ENCODE measurements at regions not wholly inside any gene's neighbourhood (a gene's known extent, or its start where the extent isn't known, plus 50 kb on each side); places are given as distances from the start of the nearest gene placed in this dataset.

DNA sequence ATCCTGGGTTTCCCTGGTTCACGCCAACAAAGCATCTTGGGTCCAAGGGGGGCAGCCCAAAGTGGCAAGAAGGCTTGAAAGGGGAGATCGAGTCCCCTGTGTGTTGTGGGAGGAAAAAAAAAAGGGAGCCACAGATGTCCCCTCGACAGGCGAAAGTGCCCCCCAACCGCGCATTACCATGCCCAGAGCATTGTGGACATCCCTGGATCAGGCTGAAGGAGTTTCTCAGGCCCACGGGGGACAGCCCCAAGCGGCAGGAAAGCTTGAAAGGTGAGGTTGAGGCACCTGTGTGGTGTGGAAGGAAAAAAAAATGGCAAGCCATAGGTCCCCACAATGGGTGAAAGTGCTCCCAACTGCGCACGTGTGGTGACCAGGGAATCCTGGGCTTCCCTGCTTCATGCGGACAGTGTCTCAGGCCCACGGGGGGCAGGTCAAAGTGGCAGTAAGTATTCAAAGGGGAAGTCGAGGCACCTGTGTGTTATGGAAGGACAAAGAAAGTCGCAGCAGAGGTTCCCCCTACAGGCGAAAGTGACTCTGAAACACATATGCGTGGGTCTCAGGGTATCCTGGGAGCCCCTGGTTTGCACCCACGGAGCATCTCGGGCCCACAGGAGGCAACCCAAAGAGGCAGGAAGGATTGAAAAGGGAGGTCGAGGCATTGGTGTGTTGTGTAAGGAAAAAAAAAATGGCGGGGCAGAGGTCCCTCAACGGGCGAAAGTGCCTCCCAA is 580.1 kb downstream of the ALG10 start:
- Histone ChIP-seq H3K27ac (ENCODE audit: low read depth, low read length) (no peak overlapping the region), H3K79me2 (ENCODE audit: control insufficient read depth, insufficient read depth, low read length) (no peaks in the 10 kb centered on the region), H3K27me3 (ENCODE audit: insufficient read depth, low read length, poor library complexity) (no peaks in the 10 kb centered on the region), H3K56ac (ENCODE audit: low read length) (no peak overlapping the region), H3K4me2 (ENCODE audit: low read length) (no peak overlapping the region), H2AK5ac (ENCODE audit: low read length) (no peak overlapping the region), H3K9ac (ENCODE audit: low read length) (no peak overlapping the region), H2BK5ac (ENCODE audit: low read length) (no peak overlapping the region), H3K23ac (ENCODE audit: low read length) (no peak overlapping the region), H3K4me3 (ENCODE audit: low read length) (no peak overlapping the region), H2BK15ac (replicated peaks; ENCODE audit: low read depth) (no peak overlapping the region), H3K18ac (ENCODE audit: low read length) (no peak overlapping the region), H4K5ac (ENCODE audit: low read length) (no peak overlapping the region), H3K4me1 (ENCODE audit: control insufficient read depth, low read depth, low read length) (no peaks in the 10 kb centered on the region), H3K36me3 (ENCODE audit: control insufficient read depth, insufficient read depth, low read length) (no peaks in the 10 kb centered on the region), H2BK120ac (ENCODE audit: low read depth, low read length) (no peak overlapping the region), H3K79me1 (ENCODE audit: low read length) (no peaks in the 10 kb centered on the region), H4K8ac (ENCODE audit: low read depth, low read length) (no peak overlapping the region), H3K4ac (ENCODE audit: low read depth, low read length) (no peak overlapping the region)
- no peak for DNase-seq
- no CpG with 5 or more reads among the region's 22 CpGs for WGBS (ENCODE audit: extremely low coverage, insufficient coverage, low lambda C conversion rate)

DNA sequence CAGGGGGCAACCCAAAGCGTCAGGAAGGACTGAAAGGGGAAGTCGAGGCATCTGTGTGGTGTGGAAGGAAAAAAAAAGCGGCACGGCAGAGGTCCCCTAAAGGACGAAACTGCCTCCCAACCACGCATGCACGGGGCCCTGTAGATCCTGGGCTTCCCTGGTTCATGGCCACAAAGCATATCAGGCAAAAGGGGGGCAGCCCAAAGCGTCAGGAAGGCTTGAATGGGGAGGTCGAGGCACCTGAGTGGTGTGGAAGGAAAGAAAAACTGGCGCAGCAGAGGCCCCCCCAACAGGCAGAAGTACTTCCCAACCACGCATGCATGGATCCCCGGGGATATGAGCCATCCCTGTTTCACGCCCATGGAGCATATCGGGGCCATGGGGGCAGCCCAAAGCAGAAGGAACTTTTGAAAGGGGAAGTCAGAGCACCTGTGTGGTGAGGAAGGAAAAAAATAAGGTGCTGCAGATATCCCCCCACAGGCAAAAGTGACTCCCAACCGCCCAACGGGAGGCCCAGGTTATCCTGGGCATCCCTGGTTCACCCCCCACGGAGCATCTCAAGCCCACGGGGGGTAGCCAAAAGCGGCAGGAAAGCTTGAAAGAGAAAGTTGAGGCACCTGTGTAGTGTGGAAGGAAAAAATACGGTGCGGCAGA is 581.2 kb downstream of the ALG10 start:
- Histone ChIP-seq H3K27ac (ENCODE audit: low read depth, low read length) (no peak overlapping the region), H2BK15ac (replicated peaks; ENCODE audit: low read depth) (no peak overlapping the region), H2BK120ac (ENCODE audit: low read depth, low read length) (no peak overlapping the region), H2AK5ac (ENCODE audit: low read length) (no peak overlapping the region), H3K9ac (ENCODE audit: low read length) (no peak overlapping the region), H2BK5ac (ENCODE audit: low read length) (no peak overlapping the region), H3K4me3 (ENCODE audit: low read length) (no peak overlapping the region), H3K4ac (ENCODE audit: low read depth, low read length) (no peak overlapping the region), H3K79me1 (ENCODE audit: low read length) (no peaks in the 10 kb centered on the region), H4K8ac (ENCODE audit: low read depth, low read length) (no peak overlapping the region), H3K36me3 (ENCODE audit: control insufficient read depth, insufficient read depth, low read length) (no peaks in the 10 kb centered on the region), H3K18ac (ENCODE audit: low read length) (no peak overlapping the region), H3K56ac (ENCODE audit: low read length) (no peak overlapping the region), H3K23ac (ENCODE audit: low read length) (no peak overlapping the region), H3K79me2 (ENCODE audit: control insufficient read depth, insufficient read depth, low read length) (no peaks in the 10 kb centered on the region), H4K5ac (ENCODE audit: low read length) (no peak overlapping the region), H3K27me3 (ENCODE audit: insufficient read depth, low read length, poor library complexity) (no peaks in the 10 kb centered on the region), H3K4me2 (ENCODE audit: low read length) (no peak overlapping the region), H3K4me1 (ENCODE audit: control insufficient read depth, low read depth, low read length) (no peaks in the 10 kb centered on the region)
- no CpG with 5 or more reads among the region's 21 CpGs for WGBS (ENCODE audit: extremely low coverage, insufficient coverage, low lambda C conversion rate)
- DNase-seq = no peak

DNA sequence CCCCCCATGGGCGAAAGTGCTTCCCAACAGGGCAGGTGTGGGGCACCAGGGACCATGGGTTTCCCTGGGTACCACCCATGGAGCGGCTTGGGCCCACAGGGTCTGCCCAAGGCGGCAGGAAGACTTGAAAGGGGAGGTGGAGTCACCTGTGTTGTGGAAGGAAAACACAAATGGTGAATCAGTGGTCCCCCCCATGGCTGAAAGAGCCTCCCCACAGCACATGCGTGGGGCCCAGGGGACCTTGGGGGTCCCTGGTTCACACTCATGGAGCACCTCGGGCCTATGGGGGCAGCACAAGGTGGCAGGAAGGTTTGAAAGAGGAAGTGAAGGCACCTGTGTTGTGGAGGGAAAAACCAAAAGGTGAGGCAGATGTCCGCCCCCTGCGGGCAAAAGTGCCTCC is 581.9 kb downstream of the ALG10 start:
- Histone ChIP-seq H3K9ac (ENCODE audit: low read length) (no peak overlapping the region), H3K27me3 (ENCODE audit: insufficient read depth, low read length, poor library complexity) (no peaks in the 10 kb centered on the region), H2BK5ac (ENCODE audit: low read length) (no peak overlapping the region), H3K79me2 (ENCODE audit: control insufficient read depth, insufficient read depth, low read length) (no peaks in the 10 kb centered on the region), H3K79me1 (ENCODE audit: low read length) (no peaks in the 10 kb centered on the region), H3K4me1 (ENCODE audit: control insufficient read depth, low read depth, low read length) (no peaks in the 10 kb centered on the region), H2BK120ac (ENCODE audit: low read depth, low read length) (no peak overlapping the region), H3K23ac (ENCODE audit: low read length) (no peak overlapping the region), H2BK15ac (replicated peaks; ENCODE audit: low read depth) (no peak overlapping the region), H2AK5ac (ENCODE audit: low read length) (no peak overlapping the region), H3K4ac (ENCODE audit: low read depth, low read length) (no peak overlapping the region), H4K5ac (ENCODE audit: low read length) (no peak overlapping the region), H4K8ac (ENCODE audit: low read depth, low read length) (no peak overlapping the region), H3K27ac (ENCODE audit: low read depth, low read length) (no peak overlapping the region), H3K18ac (ENCODE audit: low read length) (no peak overlapping the region), H3K36me3 (ENCODE audit: control insufficient read depth, insufficient read depth, low read length) (no peaks in the 10 kb centered on the region), H3K4me3 (ENCODE audit: low read length) (no peak overlapping the region), H3K4me2 (ENCODE audit: low read length) (no peak overlapping the region), H3K56ac (ENCODE audit: low read length) (no peak overlapping the region)
- DNase-seq = no peak
- no CpG with 5 or more reads among the region's 7 CpGs for WGBS (ENCODE audit: extremely low coverage, insufficient coverage, low lambda C conversion rate)

DNA sequence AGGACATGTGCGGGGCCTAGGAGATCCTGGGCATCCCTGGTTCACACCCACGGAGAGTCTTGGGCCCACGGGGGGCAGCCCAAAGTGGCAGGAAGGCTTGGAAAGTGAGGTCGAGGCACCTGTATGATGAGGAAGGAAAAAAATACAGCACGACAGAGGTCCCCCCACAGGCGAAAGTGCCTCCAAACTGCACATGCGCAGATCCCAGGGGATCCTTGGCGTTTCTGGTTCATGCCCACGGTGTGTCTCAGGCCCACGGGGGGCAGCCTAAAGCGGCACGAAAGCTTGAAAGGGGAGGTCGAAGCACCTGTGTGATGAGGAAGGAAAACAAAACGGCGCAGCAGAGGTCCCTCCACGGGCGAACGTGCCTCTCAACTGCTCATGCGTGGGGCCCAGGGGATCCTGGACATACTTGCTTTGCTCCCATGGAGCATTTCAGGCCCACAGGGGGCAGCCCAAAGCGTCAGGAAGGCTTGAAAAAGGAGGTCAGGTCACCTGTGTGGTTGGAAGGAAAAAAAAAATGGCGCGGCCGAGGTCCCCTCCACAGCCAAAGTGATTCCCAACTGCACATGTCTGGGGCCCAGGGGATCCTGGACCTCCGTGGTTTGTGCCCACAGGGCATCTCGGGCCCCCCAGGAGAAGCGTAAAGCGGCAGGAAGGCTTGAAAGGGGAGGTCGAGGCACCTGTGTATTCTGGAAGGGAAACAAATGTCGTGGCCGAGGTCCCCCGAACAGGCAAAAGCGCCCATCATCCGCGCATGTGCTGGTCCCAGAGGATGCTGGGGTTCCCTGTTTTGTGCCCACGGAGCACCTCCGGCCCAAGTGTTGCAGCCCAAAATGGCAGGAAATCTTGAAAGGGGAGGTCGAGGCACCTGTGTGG is 582.6 kb downstream of the ALG10 start:
- no peak overlapping the region for H3K4me2 ChIP-seq (ENCODE audit: low read length)
- no peaks in the 10 kb centered on the region for H3K4me1 ChIP-seq (ENCODE audit: control insufficient read depth, low read depth, low read length)
- H2AK5ac ChIP-seq (ENCODE audit: low read length) = no peak overlapping the region
- H2BK5ac ChIP-seq (ENCODE audit: low read length) = no peak overlapping the region
- no CpG with 5 or more reads among the region's 37 CpGs for WGBS (ENCODE audit: extremely low coverage, insufficient coverage, low lambda C conversion rate)
- H3K9ac ChIP-seq (ENCODE audit: low read length) = no peak overlapping the region
- no peak overlapping the region for H3K4ac ChIP-seq (ENCODE audit: low read depth, low read length)
- H3K27ac ChIP-seq (ENCODE audit: low read depth, low read length) = no peak overlapping the region
- no peaks in the 10 kb centered on the region for H3K79me2 ChIP-seq (ENCODE audit: control insufficient read depth, insufficient read depth, low read length)
- no peaks in the 10 kb centered on the region for H3K36me3 ChIP-seq (ENCODE audit: control insufficient read depth, insufficient read depth, low read length)
- no peak overlapping the region for H3K18ac ChIP-seq (ENCODE audit: low read length)
- H3K23ac ChIP-seq (ENCODE audit: low read length) = no peak overlapping the region
- H4K5ac ChIP-seq (ENCODE audit: low read length) = no peak overlapping the region
- no peak for DNase-seq
- H4K8ac ChIP-seq (ENCODE audit: low read depth, low read length) = no peak overlapping the region
- no peaks in the 10 kb centered on the region for H3K27me3 ChIP-seq (ENCODE audit: insufficient read depth, low read length, poor library complexity)
- H3K4me3 ChIP-seq (ENCODE audit: low read length) = no peak overlapping the region
- no peak overlapping the region for H3K56ac ChIP-seq (ENCODE audit: low read length)
- H3K79me1 ChIP-seq (ENCODE audit: low read length) = no peaks in the 10 kb centered on the region
- H2BK15ac ChIP-seq (replicated peaks; ENCODE audit: low read depth) = no peak overlapping the region
- H2BK120ac ChIP-seq (ENCODE audit: low read depth, low read length) = no peak overlapping the region

DNA sequence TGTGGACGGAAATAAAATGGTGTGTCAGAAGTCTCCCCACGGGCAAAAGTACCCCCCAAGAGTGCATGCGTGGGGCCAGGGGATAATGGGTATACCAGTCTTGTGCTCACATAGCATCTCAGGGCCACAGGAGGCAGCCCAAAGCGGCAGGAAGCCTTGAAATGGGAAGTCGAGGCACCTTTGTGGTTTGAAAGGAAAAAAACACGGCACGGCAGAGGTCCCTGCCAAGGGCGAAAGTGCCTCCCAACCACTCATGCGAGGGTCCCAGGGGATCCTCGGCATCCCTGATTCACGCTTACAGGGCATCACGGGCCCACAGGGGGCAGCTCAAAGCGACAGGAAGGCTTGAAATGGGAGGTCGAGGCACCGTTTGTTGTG is 583.2 kb downstream of the ALG10 start:
- H3K4me2 ChIP-seq (ENCODE audit: low read length) = no peak overlapping the region
- no CpG with 5 or more reads among the region's 15 CpGs for WGBS (ENCODE audit: extremely low coverage, insufficient coverage, low lambda C conversion rate)
- H3K36me3 ChIP-seq (ENCODE audit: control insufficient read depth, insufficient read depth, low read length) = no peaks in the 10 kb centered on the region
- no peak overlapping the region for H2BK5ac ChIP-seq (ENCODE audit: low read length)
- H4K8ac ChIP-seq (ENCODE audit: low read depth, low read length) = no peak overlapping the region
- no peak overlapping the region for H2BK120ac ChIP-seq (ENCODE audit: low read depth, low read length)
- no peak overlapping the region for H2AK5ac ChIP-seq (ENCODE audit: low read length)
- H3K23ac ChIP-seq (ENCODE audit: low read length) = no peak overlapping the region
- H3K9ac ChIP-seq (ENCODE audit: low read length) = no peak overlapping the region
- H3K4me3 ChIP-seq (ENCODE audit: low read length) = no peak overlapping the region
- H3K4me1 ChIP-seq (ENCODE audit: control insufficient read depth, low read depth, low read length) = no peaks in the 10 kb centered on the region
- no peaks in the 10 kb centered on the region for H3K79me1 ChIP-seq (ENCODE audit: low read length)
- H3K27ac ChIP-seq (ENCODE audit: low read depth, low read length) = no peak overlapping the region
- no peak overlapping the region for H3K4ac ChIP-seq (ENCODE audit: low read depth, low read length)
- H3K56ac ChIP-seq (ENCODE audit: low read length) = no peak overlapping the region
- H4K5ac ChIP-seq (ENCODE audit: low read length) = no peak overlapping the region
- no peak overlapping the region for H2BK15ac ChIP-seq (replicated peaks; ENCODE audit: low read depth)
- no peak overlapping the region for H3K18ac ChIP-seq (ENCODE audit: low read length)
- no peaks in the 10 kb centered on the region for H3K79me2 ChIP-seq (ENCODE audit: control insufficient read depth, insufficient read depth, low read length)
- no peaks in the 10 kb centered on the region for H3K27me3 ChIP-seq (ENCODE audit: insufficient read depth, low read length, poor library complexity)
- DNase-seq = no peak

All from mesendoderm (in vitro differentiated cells).